Keratinocyte (primary cell): ENCODE measurements at regions not wholly inside any gene's neighbourhood (a gene's known extent, or its start where the extent isn't known, plus 50 kb on each side); places are given as distances from the start of the nearest gene placed in this dataset.

Experiments used
- CTCF ChIP-seq, 3 experiments: IDR thresholded peaks in 1 of 3; conservative IDR thresholded peaks in 1 of 3; optimal IDR thresholded peaks in 1 of 3; 2 replicates in 2 of 3; 3 replicates in 1 of 3; pipeline versions ENCODE3 to v1.5.1; 2011; ENCODE audit warnings: low read length in 3 of 3, mild to moderate bottlenecking in 3 of 3, moderate library complexity in 2 of 3, control low read depth in 1 of 3, inconsistent platforms in 1 of 3; ENCODE audit not compliant: insufficient read depth in 2 of 3; ENCODE audit errors: extremely low read depth in 1 of 3
- EZH2 ChIP-seq: IDR thresholded peaks from one replicate; pipeline ENCODE4 v1.6.1; 2012; ENCODE audit warnings: inconsistent platforms, mild to moderate bottlenecking, low read length, moderate library complexity

GRCh38 chr2:122885436-122885835 lies 1130.0 kb downstream of the TSN start:
- TF ChIP-seq CTCF (optimal IDR thresholded peaks at IDR 0.05 in 1 of 3, IDR thresholded peaks at IDR 0.05 in 1 of 3, conservative IDR thresholded peaks at IDR 0.05 in 1 of 3; ENCODE audit: extremely low read depth in 1 of 3, insufficient read depth in 2 of 3, low read length in 3 of 3) (no peak), EZH2 (no peak)
